ENCODE measurements at regions not wholly inside any gene's neighbourhood (a gene's known extent, or its start where the extent isn't known, plus 50 kb on each side); places are given as distances from the start of the nearest gene placed in this dataset.

DNA sequence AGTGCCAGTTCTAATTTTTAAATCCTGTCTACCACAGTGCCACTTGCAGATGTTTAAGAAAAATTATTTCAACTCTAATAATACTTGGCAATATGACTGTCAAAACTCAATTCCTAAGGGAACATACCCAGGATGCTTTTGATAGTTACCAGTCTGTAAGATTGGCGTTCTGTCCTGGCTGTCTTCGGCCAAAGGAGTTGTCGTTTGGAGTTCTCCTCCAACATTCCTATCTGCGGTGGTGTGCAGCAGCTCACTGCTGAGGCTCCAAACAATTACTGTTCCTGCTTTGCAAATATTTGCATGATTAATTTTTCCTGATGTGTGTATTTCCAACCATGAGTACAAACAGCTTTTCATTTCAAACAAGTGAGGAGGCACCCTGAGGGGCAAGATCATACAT, 330.8 kb upstream of the DPH6 start:
- Histone ChIP-seq H3K4me1 (peaks cover 0 to 10% (median 3%) of the 10 kb centered on the region in 4 donors), H3K36me3 (no peaks in the 10 kb centered on the region), H3K4me3 (no peak overlapping the region), H3K9me3 (no peaks in the 10 kb centered on the region), H3K27me3 (no peaks in the 10 kb centered on the region), H3K27ac (no peak overlapping the region)
- intact Hi-C loops (cut with DNase I; ENCODE audit: low total_unique reads): no loop called here
- TF ChIP-seq POLR2AphosphoS5 (IDR thresholded peaks at IDR 0.05): no peak
- TF ChIP-seq POLR2A (IDR thresholded peaks at IDR 0.05): no peak
- no peak for TF ChIP-seq EP300 (IDR thresholded peaks at IDR 0.05)
- TF ChIP-seq, protein P1, sequence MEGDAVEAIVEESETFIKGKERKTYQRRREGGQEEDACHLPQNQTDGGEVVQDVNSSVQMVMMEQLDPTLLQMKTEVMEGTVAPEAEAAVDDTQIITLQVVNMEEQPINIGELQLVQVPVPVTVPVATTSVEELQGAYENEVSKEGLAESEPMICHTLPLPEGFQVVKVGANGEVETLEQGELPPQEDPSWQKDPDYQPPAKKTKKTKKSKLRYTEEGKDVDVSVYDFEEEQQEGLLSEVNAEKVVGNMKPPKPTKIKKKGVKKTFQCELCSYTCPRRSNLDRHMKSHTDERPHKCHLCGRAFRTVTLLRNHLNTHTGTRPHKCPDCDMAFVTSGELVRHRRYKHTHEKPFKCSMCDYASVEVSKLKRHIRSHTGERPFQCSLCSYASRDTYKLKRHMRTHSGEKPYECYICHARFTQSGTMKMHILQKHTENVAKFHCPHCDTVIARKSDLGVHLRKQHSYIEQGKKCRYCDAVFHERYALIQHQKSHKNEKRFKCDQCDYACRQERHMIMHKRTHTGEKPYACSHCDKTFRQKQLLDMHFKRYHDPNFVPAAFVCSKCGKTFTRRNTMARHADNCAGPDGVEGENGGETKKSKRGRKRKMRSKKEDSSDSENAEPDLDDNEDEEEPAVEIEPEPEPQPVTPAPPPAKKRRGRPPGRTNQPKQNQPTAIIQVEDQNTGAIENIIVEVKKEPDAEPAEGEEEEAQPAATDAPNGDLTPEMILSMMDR (IDR thresholded peaks at IDR 0.05): no peak
- DNase-seq: no peak
- WGBS, 5 donors: 20 to 46% (median 28%) methylated on average over 4 of the region's 4 CpGs

DNA sequence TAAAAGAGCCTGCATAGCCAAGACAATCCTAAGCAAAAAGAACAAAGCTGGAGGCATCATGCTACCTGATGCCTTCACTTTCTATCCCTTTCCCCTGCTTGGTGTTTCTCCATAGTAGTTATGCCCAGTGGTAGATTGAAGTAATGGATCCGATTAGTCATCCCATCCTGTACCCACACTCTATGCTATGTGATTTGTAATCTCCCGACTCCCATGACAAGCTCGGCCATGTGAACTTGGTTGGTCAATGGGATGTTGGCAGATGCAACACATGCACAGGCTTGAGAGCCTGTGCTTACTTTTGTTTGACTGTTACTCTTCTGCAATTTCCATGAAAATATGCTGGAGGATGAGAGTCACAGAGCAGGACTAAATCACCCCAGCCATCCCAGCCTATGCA, 334.9 kb upstream of the DPH6 start:
- H3K36me3 ChIP-seq: no peaks in the 10 kb centered on the region
- intact Hi-C loops (cut with DNase I; ENCODE audit: low total_unique reads): no loop called here
- no peak overlapping the region for H3K4me3 ChIP-seq
- H3K27me3 ChIP-seq: no peaks in the 10 kb centered on the region
- H3K27ac ChIP-seq: no peak overlapping the region
- DNase-seq: no peak
- WGBS, 5 donors: 94 to 98% (median 95%) methylated on average over 3 of the region's 3 CpGs
- H3K4me1 ChIP-seq: peaks cover 0 to 10% (median 3%) of the 10 kb centered on the region in 4 donors
- H3K9me3 ChIP-seq: no peaks in the 10 kb centered on the region
- TF ChIP-seq POLR2AphosphoS5 (IDR thresholded peaks at IDR 0.05) (no peak), POLR2A (IDR thresholded peaks at IDR 0.05) (no peak), EP300 (IDR thresholded peaks at IDR 0.05) (no peak)
- TF ChIP-seq, protein P1 (IDR thresholded peaks at IDR 0.05): no peak

- intact Hi-C loops (cut with DNase I; ENCODE audit: low total_unique reads): no loop called here
- Histone ChIP-seq H3K27ac (no peak overlapping the region), H3K4me1 (no peaks in the 10 kb centered on the region), H3K9me3 (no peaks in the 10 kb centered on the region), H3K27me3 (no peaks in the 10 kb centered on the region), H3K4me3 (no peak overlapping the region), H3K36me3 (no peaks in the 10 kb centered on the region)
- TF ChIP-seq EP300 (IDR thresholded peaks at IDR 0.05): no peak
- no peak for TF ChIP-seq POLR2AphosphoS5 (IDR thresholded peaks at IDR 0.05)
- TF ChIP-seq, protein P1 (IDR thresholded peaks at IDR 0.05): no peak
- TF ChIP-seq POLR2A (IDR thresholded peaks at IDR 0.05): no peak
- 97 to 100% (median 99%) methylated on average over 1 of the region's 1 CpG for WGBS, 5 donors
- DNase-seq: no peak
Measured at GRCh38 chr15:35885870-35886269, 339.9 kb upstream of the DPH6 start.

GRCh38 chr15:35886765-35887164, 340.8 kb upstream of the DPH6 start:
- Histone ChIP-seq H3K36me3 (no peaks in the 10 kb centered on the region), H3K4me3 (no peak overlapping the region), H3K27me3 (no peaks in the 10 kb centered on the region), H3K27ac (no peak overlapping the region), H3K9me3 (no peaks in the 10 kb centered on the region), H3K4me1 (no peaks in the 10 kb centered on the region)
- TF ChIP-seq EP300 (IDR thresholded peaks at IDR 0.05) (no peak), POLR2AphosphoS5 (IDR thresholded peaks at IDR 0.05) (no peak), POLR2A (IDR thresholded peaks at IDR 0.05) (no peak)
- TF ChIP-seq, protein P1 (IDR thresholded peaks at IDR 0.05): no peak
- DNase-seq: no peak
- intact Hi-C loops (cut with DNase I; ENCODE audit: low total_unique reads): no loop called here
